Spleen (tissue), 11 donors: ENCODE measurements at regions not wholly inside any gene's neighbourhood (a gene's known extent, or its start where the extent isn't known, plus 50 kb on each side); places are given as distances from the start of the nearest gene placed in this dataset.

Experiments
- DNase-seq: peaks from one replicate; pipeline ENCODE4 v3.0.0-alpha.2; 2020
- H3K27ac ChIP-seq, 8 donors: fragments of 200-600 bp; sonication (generic) in 7 of 8; 1 replicate in 4 of 8; 2 replicates in 4 of 8; pipeline versions ENCODE4 v1.5.0 to v1.8.0; 2016 to 2021; ENCODE audit warnings: inconsistent platforms in 4 of 8, mild to moderate bottlenecking in 4 of 8, moderate library complexity in 1 of 8
- H3K27me3 ChIP-seq, 7 donors: fragments of 200-600 bp; sonication (generic) in 6 of 7; replicated peaks in 1 of 7; 1 replicate in 4 of 7; 2 replicates in 3 of 7; pipeline versions ENCODE4 v1.5.0 to v1.8.0; 2016 to 2021; ENCODE audit warnings: inconsistent platforms in 3 of 7, mild to moderate bottlenecking in 1 of 7
- H3K36me3 ChIP-seq, 6 donors: fragments of 200-600 bp; sonication (generic) in 5 of 6; 1 replicate in 4 of 6; 2 replicates in 2 of 6; pipeline versions ENCODE4 v1.5.0 to v1.8.0; 2016 to 2021; ENCODE audit warnings: inconsistent platforms in 2 of 6
- H3K4me1 ChIP-seq, 6 donors: fragments of 200-600 bp; sonication (generic) in 5 of 6; 1 replicate in 3 of 6; 2 replicates in 3 of 6; pipeline versions ENCODE4 v1.5.0 to v1.8.0; 2016 to 2021; ENCODE audit warnings: inconsistent platforms in 3 of 6
- H3K4me3 ChIP-seq, 8 donors: fragments of 200-600 bp; sonication (generic) in 7 of 8; 1 replicate in 4 of 8; 2 replicates in 4 of 8; pipeline versions ENCODE4 v1.5.0 to v1.8.0; 2016 to 2021; ENCODE audit warnings: inconsistent platforms in 4 of 8, mild to moderate bottlenecking in 4 of 8, moderate library complexity in 2 of 8
- H3K9me3 ChIP-seq, 8 donors: fragments of 200-600 bp; sonication (generic) in 7 of 8; 1 replicate in 4 of 8; 2 replicates in 4 of 8; pipeline versions ENCODE4 v1.5.0 to v1.8.0; 2016 to 2021; ENCODE audit warnings: inconsistent platforms in 4 of 8
- POLR2A ChIP-seq, 3 donors: fragments of 450-650 bp; IDR thresholded peaks; one replicate each; pipeline ENCODE4 v1.5.1; 2017; ENCODE audit warnings: antibody characterized with exemption in 3 of 3, mild to moderate bottlenecking in 1 of 3
- POLR2AphosphoS5 ChIP-seq, 3 donors: sonication (generic); formaldehyde crosslinking; IDR thresholded peaks; one replicate each; pipeline ENCODE4 v1.5.1; 2017; ENCODE audit warnings: antibody characterized with exemption in 3 of 3
- whole genome bisulfite sequencing, 5 donors: extraction: QIAGEN DNeasy Blood & Tissue Kit in 3 of 5; methylation state at CpG; one replicate each; pipeline versions ENCODE4 v1.1.5 to v1.1.7; 2013 to 2018; 5-methylcytosine and 5-hydroxymethylcytosine counted together
- intact Hi-C: fragments of 100-400 bp; cut with DNase I; formaldehyde crosslinking; loops from one replicate; pipeline ENCODE4 v1.15.0; 2023; ENCODE audit warnings: low total_unique reads
- TF ChIP-seq, protein P1 (sequence below), 11 experiments: fragments of 200-600 bp in 7 of 11; fragments of 450-650 bp in 4 of 11; sonication (generic) in 4 of 11; IDR thresholded peaks in 8 of 11; conservative IDR thresholded peaks in 3 of 11; 1 replicate in 7 of 11; 2 replicates in 4 of 11; pipeline versions ENCODE4 v1.4.0 to v1.8.0; 2016 to 2021; ENCODE audit warnings: antibody characterized with exemption in 11 of 11, inconsistent platforms in 4 of 11, mild to moderate bottlenecking in 1 of 11
- donor health status: healthy with polysubstance abuse.
- donor health status: DM: no; HTN: no; CAD: no; lungs with moderate emphysema.
- donor health status: DM: no; HTN: no; CAD: no.
- donor health status: Bipolar disorder and iron deficiency.
- donor health status: healthy.
- donor health status: DM: no; HTN: no; CAD: no.
- donor health status: DM: yes; HTN: yes; CAD: no.

DNA sequence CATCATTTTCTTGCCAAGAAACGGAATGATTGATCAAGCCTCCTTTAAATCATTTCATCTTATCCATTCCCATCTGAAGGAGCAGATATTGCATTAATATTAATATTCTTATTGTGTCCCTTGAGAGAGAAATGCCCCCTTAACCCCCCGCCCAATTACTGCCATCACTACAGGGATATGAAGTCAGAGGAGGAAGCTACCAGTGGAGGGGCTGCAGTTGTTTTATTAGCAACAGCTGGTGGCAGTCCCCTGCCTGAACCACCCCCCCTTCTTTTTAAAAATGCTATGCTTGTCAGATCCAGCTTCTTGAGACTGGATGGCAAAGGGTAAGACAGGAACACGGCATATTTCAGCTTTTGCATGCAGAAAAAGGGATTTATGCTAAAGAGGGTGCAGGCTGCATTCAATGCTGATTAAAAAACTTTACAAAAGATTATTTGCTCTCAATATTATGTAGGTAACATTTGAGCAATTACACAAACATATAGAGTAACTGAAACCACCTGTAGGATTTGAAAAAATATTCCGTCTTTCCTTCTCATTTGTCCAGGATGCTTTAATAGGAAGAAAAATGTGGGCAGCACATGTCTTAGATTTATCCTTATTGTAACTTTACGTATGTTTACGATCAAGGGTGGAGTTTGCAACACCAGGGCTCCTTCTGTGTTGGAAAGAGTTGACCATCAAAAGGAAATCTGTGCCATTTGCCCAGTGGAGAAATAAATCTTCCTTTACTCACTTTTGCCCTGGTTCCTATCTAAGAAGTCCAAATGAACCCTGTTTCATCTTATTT lies 77.7 kb downstream of the ZBTB18 start:
- Histone ChIP-seq H3K27ac (no peak overlapping the region), H3K4me3 (no peak overlapping the region), H3K4me1 (no peaks in the 10 kb centered on the region), H3K36me3 (no peaks in the 10 kb centered on the region), H3K9me3 (peaks cover 0 to 7% (median 0%) of the 10 kb centered on the region in 8 donors), H3K27me3 (no peaks in the 10 kb centered on the region)
- WGBS, 5 donors, result 83 to 88% (median 86%) methylated on average over 6 of the region's 6 CpGs
- TF ChIP-seq POLR2AphosphoS5 (IDR thresholded peaks at IDR 0.05), result no peak
- TF ChIP-seq, protein P1, sequence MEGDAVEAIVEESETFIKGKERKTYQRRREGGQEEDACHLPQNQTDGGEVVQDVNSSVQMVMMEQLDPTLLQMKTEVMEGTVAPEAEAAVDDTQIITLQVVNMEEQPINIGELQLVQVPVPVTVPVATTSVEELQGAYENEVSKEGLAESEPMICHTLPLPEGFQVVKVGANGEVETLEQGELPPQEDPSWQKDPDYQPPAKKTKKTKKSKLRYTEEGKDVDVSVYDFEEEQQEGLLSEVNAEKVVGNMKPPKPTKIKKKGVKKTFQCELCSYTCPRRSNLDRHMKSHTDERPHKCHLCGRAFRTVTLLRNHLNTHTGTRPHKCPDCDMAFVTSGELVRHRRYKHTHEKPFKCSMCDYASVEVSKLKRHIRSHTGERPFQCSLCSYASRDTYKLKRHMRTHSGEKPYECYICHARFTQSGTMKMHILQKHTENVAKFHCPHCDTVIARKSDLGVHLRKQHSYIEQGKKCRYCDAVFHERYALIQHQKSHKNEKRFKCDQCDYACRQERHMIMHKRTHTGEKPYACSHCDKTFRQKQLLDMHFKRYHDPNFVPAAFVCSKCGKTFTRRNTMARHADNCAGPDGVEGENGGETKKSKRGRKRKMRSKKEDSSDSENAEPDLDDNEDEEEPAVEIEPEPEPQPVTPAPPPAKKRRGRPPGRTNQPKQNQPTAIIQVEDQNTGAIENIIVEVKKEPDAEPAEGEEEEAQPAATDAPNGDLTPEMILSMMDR (IDR thresholded peaks at IDR 0.05 in 8 of 11, conservative IDR thresholded peaks at IDR 0.05 in 3 of 11), result no peak
- TF ChIP-seq POLR2A (IDR thresholded peaks at IDR 0.05), result no peak
- intact Hi-C loops, result no loop called here
- DNase-seq, result no peak

DNA sequence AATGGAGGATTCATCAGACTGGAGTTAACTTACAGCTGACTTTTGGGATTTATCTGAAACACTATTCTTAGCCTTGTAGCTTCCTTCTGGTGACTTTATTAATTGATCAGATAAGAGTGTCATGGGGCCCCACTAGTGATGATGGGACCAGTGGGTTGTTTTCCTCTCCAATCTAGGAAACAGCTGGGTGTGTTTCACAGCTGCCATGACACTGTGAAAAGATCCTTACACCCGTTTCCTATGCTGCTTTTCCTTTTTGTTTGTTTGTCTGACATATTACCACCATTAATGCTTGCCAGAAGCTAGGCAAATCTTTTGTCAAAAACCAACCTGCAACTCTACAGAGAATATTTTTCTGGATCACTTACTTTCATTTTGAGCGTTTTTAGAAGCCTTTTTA lies 86.2 kb downstream of the ZBTB18 start:
- H3K27ac ChIP-seq, result peak overlapping the region in 6 of 8 donors; percentile 1 to 66 (median 25)
- H3K4me3 ChIP-seq, result peak overlapping the region in 1 of 8 donors; percentile 48
- WGBS, 5 donors, result 17 to 35% (median 23%) methylated on average over 2 of the region's 2 CpGs
- no peak for DNase-seq
- peaks cover 0 to 16% (median 4%) of the 10 kb centered on the region in 6 donors for H3K4me1 ChIP-seq
- no peaks in the 10 kb centered on the region for H3K9me3 ChIP-seq
- H3K27me3 ChIP-seq, result peaks cover 0 to 12% (median 0%) of the 10 kb centered on the region in 7 donors
- no peaks in the 10 kb centered on the region for H3K36me3 ChIP-seq
- TF ChIP-seq, protein P1 (IDR thresholded peaks at IDR 0.05 in 8 of 11, conservative IDR thresholded peaks at IDR 0.05 in 3 of 11), result no peak
- TF ChIP-seq POLR2A (IDR thresholded peaks at IDR 0.05), result no peak
- TF ChIP-seq POLR2AphosphoS5 (IDR thresholded peaks at IDR 0.05), result no peak
- intact Hi-C loops, result no loop called here

DNA sequence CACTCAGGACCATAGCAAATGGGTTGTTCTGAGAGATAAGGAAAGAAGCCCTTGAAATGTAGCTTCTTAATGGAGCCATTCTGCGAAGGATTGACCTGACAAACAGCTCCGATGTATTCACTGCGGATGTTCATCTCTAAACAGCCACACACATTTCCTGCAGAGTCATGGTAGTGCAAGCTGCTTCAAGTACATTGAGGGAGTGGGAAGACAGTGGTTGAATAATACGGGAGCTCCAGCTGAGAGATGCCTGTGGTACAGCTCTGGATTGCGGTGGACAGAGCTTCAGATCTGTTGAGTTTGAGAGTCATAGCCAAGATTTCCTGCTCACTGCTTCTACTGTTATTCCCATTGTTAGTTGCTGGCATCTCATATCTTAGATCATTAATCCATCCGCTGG lies 86.6 kb downstream of the ZBTB18 start:
- 24 to 37% (median 33%) methylated on average over 6 of the region's 6 CpGs for WGBS, 5 donors
- peaks cover 0 to 12% (median 0%) of the 10 kb centered on the region in 7 donors for H3K27me3 ChIP-seq
- H3K36me3 ChIP-seq, result no peaks in the 10 kb centered on the region
- intact Hi-C loops, result no loop called here
- H3K27ac ChIP-seq, result peak overlapping the region in 6 of 8 donors; percentile 1 to 66 (median 25)
- DNase-seq, result no peak
- peaks cover 0 to 16% (median 4%) of the 10 kb centered on the region in 6 donors for H3K4me1 ChIP-seq
- TF ChIP-seq POLR2A (IDR thresholded peaks at IDR 0.05) (no peak), POLR2AphosphoS5 (IDR thresholded peaks at IDR 0.05) (no peak)
- TF ChIP-seq, protein P1 (IDR thresholded peaks at IDR 0.05 in 8 of 11, conservative IDR thresholded peaks at IDR 0.05 in 3 of 11), result no peak
- no peaks in the 10 kb centered on the region for H3K9me3 ChIP-seq
- H3K4me3 ChIP-seq, result peak overlapping the region in 1 of 8 donors; percentile 48

DNA sequence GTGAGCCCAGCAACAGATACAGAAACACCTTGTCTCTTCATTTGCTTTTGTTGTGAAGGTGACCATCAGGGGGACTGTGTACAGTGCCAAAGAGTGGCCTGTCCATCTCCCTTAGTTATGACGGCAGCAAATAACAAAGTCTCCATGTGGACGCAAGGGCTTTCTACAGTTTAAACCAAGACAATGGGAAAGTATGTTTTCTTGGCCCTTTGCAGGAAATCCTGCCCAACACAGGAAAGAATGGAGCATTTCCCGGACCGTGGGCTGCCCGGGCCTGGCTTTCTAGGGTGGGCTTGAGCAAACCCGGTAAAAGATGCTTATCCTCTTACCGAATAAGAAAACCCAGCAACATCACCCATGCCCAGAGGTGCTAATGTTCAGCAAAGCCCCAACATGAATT lies 87.3 kb downstream of the ZBTB18 start:
- H3K27me3 ChIP-seq, result peaks cover 0 to 12% (median 0%) of the 10 kb centered on the region in 7 donors
- TF ChIP-seq POLR2A (IDR thresholded peaks at IDR 0.05) (no peak), POLR2AphosphoS5 (IDR thresholded peaks at IDR 0.05) (no peak)
- TF ChIP-seq, protein P1 (IDR thresholded peaks at IDR 0.05 in 8 of 11, conservative IDR thresholded peaks at IDR 0.05 in 3 of 11), result no peak
- no peaks in the 10 kb centered on the region for H3K36me3 ChIP-seq
- intact Hi-C loops, result no loop called here
- no peak overlapping the region for H3K4me3 ChIP-seq
- no peaks in the 10 kb centered on the region for H3K9me3 ChIP-seq
- H3K27ac ChIP-seq, result peak overlapping the region in 2 of 8 donors; percentile 63 to 66
- peaks cover 0 to 16% (median 4%) of the 10 kb centered on the region in 6 donors for H3K4me1 ChIP-seq
- DNase-seq, result no peak
- 65 to 75% (median 70%) methylated on average over 7 of the region's 7 CpGs for WGBS, 5 donors
